Psoas muscle (tissue), 7 donors: ENCODE measurements at regions not wholly inside any gene's neighbourhood (a gene's known extent, or its start where the extent isn't known, plus 50 kb on each side); places are given as distances from the start of the nearest gene placed in this dataset.
"Not testable (repeated sequence)": the region's sequence is repeated elsewhere in the genome, so short reads cannot be mapped to it uniquely, and the experiment has no call there.

ENCODE experiments used
- ATAC-seq, 4 donors: fragments of 200-7000 bp; cut with Tn5 transposase; one replicate each; pipeline ENCODE4 v1.9.1; 2020; ENCODE audit warnings: moderate library complexity in 3 of 4, mild to moderate bottlenecking in 2 of 4
- DNase-seq, 2 donors: peaks; one replicate each; pipeline ENCODE4 v3.0.0-alpha.2; 2020
- H3K27ac ChIP-seq: fragments of 200-600 bp; one replicate; pipeline ENCODE4 v1.8.0; 2022
- H3K27me3 ChIP-seq, 3 donors: fragments of 200-600 bp in 1 of 3; one replicate each; pipeline versions ENCODE4 v1.6.1 to v1.8.0; 2013 to 2022; ENCODE audit warnings: low read length in 2 of 3, mild to moderate bottlenecking in 2 of 3, moderate library complexity in 1 of 3; ENCODE audit not compliant: insufficient read depth in 3 of 3
- H3K36me3 ChIP-seq, 2 donors: fragments of 200-600 bp in 1 of 2; one replicate each; pipeline versions ENCODE4 v1.6.1 to v1.8.0; 2013 to 2022; ENCODE audit warnings: low read depth in 1 of 2, mild to moderate bottlenecking in 1 of 2, moderate library complexity in 1 of 2; ENCODE audit not compliant: insufficient read depth in 1 of 2
- H3K4me1 ChIP-seq: fragments of 200-600 bp; one replicate; pipeline ENCODE4 v1.8.0; 2022
- H3K4me3 ChIP-seq: fragments of 200-600 bp; one replicate; pipeline ENCODE4 v1.8.0; 2022; ENCODE audit warnings: mild to moderate bottlenecking
- H3K9me3 ChIP-seq: fragments of 200-600 bp; one replicate; pipeline ENCODE4 v1.8.0; 2022
- WGBS, 3 donors: extraction: QIAGEN DNeasy Blood & Tissue Kit; methylation state at CpG; one replicate each; pipeline versions ENCODE4 v1.1.6 to v1.1.7; 2013; 5-methylcytosine and 5-hydroxymethylcytosine counted together
- intact Hi-C, 2 donors: fragments of 100-400 bp; cut with DNase I; formaldehyde crosslinking; loops; one replicate each; pipeline versions ENCODE4 v1.11.0 to v1.14.2; 2022
- TF ChIP-seq, protein P1 (sequence below): fragments of 200-600 bp; IDR thresholded peaks from one replicate; pipeline ENCODE4 v1.8.0; 2022; ENCODE audit warnings: antibody characterized with exemption
- donor health status: healthy with polysubstance abuse.
- donor health status: DM: no; HTN: no; CAD: no; lungs with moderate emphysema.
- donor health status: Bipolar disorder and iron deficiency.
- donor health status: healthy.
- donor health status: DM: yes; HTN: yes; CAD: no.
- donor health status: DM: no; HTN: no; CAD: no.
- donor health status: DM: yes; HTN: yes; CAD: no.

DNA sequence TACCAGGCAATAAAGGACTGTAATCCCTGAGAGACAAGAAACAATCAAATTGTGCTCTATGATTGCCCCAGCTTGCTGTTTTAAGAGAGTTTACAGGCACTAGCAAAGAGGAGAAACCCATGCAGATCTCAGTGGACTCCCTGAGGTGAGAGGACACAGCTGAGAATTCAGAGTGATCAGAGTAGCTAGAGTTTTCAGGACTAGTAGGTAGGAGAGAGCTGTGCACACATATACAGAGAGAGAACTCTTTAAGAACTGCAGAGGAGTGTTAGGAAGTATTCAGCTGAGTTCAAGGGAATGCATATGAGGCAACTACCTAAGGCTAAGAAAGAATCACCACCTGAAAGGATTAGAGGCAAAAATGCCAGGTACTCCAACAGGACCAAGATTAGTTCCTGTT is 904.8 kb downstream of the CDH8 start:
- Histone ChIP-seq H3K36me3 (no peaks in the 10 kb centered on the region), H3K4me1 (no peaks in the 10 kb centered on the region), H3K4me3 (no peak overlapping the region), H3K27me3 (no peaks in the 10 kb centered on the region), H3K27ac (no peak overlapping the region), H3K9me3 (no peaks in the 10 kb centered on the region)
- TF ChIP-seq, protein P1, sequence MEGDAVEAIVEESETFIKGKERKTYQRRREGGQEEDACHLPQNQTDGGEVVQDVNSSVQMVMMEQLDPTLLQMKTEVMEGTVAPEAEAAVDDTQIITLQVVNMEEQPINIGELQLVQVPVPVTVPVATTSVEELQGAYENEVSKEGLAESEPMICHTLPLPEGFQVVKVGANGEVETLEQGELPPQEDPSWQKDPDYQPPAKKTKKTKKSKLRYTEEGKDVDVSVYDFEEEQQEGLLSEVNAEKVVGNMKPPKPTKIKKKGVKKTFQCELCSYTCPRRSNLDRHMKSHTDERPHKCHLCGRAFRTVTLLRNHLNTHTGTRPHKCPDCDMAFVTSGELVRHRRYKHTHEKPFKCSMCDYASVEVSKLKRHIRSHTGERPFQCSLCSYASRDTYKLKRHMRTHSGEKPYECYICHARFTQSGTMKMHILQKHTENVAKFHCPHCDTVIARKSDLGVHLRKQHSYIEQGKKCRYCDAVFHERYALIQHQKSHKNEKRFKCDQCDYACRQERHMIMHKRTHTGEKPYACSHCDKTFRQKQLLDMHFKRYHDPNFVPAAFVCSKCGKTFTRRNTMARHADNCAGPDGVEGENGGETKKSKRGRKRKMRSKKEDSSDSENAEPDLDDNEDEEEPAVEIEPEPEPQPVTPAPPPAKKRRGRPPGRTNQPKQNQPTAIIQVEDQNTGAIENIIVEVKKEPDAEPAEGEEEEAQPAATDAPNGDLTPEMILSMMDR = no peak
- DNase-seq = no peak
- intact Hi-C loops = no loop called here
- no peak for ATAC-seq

DNA sequence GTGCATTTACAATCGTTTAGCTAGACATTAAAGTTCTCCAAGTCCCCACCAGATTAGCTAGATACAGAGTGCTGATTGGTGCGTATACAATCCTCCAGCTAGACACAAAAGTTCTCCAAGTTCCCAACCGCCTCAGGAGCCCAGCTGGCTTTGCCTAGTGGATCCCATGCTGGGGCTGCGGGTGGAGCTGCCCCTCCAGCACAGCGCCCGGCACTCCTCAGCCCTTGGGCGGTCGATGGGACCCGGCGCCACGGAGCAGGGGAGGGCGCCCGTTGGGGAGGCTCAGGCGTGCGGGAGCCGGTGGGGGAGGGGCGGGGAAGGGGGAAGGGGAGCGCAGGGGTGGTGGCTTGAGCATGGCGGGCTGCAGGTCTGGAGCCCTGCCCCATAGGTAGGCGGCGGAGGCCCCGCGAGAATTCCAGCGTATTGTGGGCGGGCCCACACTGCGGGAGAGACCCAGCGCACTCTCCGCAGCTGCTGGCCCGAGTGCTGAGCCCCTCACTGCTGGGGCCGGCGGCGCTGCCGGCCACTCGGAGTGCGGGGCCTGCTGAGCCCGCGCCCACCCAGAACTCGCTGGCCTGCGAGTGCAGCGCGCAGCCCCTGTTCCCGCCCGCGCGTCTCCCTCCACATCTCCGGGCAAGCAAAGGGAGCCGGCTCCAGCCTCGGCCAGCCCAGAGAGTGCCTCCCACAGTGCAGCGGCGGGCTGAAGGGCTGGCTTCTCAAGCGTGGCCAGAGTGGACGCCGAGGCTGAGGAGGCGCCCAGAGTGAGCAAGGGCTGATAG is 907.5 kb downstream of the CDH8 start:
- WGBS, 3 donors = 94 to 97% (median 95%) methylated on average over 49 to 54 of the region's 54 CpGs
- no peaks in the 10 kb centered on the region for H3K27me3 ChIP-seq
- no peaks in the 10 kb centered on the region for H3K4me1 ChIP-seq
- H3K27ac ChIP-seq = no peak overlapping the region
- H3K36me3 ChIP-seq = no peaks in the 10 kb centered on the region
- H3K4me3 ChIP-seq = no peak overlapping the region
- intact Hi-C loops = no loop called here
- TF ChIP-seq, protein P1 = no peak
- no peaks in the 10 kb centered on the region for H3K9me3 ChIP-seq
- no peak for DNase-seq
- ATAC-seq = no peak

GRCh38 chr16:61105544-61105943 is 930.7 kb downstream of the CDH8 start:
- TF ChIP-seq, protein P1 = no peak
- no peak for ATAC-seq
- Histone ChIP-seq H3K36me3 (no peaks in the 10 kb centered on the region), H3K4me1 (no peaks in the 10 kb centered on the region), H3K4me3 (no peak overlapping the region), H3K27me3 (no peaks in the 10 kb centered on the region), H3K27ac (no peak overlapping the region), H3K9me3 (no peaks in the 10 kb centered on the region)
- intact Hi-C loops = no loop called here
- DNase-seq = no peak
- WGBS, 3 donors = 52 to 61% (median 56%) methylated on average over 3 of the region's 3 CpGs

DNA sequence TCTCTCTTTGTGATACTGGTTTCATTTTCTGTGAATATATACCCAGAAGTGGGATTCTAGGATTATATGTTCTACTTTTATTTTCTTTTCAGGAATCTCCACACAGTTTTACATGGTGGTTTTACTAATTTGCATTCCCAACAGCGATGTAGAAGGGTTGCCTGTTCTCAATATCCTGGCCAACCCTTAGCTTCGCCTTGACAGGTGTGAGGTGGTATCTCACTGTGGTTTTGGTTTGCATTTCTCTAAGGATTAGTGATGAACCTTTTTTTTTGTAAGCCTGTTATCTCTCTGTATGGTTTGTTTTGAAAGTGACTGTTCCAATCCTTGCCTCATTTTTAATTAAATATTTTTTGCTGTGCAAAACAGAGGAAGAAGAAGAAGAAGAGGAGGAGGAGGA is 937.7 kb downstream of the CDH8 start:
- ATAC-seq (no peak), DNase-seq (no peak)
- H3K27ac ChIP-seq = no peak overlapping the region
- H3K27me3 ChIP-seq = no peaks in the 10 kb centered on the region
- no peak overlapping the region for H3K4me3 ChIP-seq
- no peaks in the 10 kb centered on the region for H3K9me3 ChIP-seq
- no peaks in the 10 kb centered on the region for H3K4me1 ChIP-seq
- 73 to 81% (median 78%) methylated on average over 2 of the region's 2 CpGs for WGBS, 3 donors
- intact Hi-C loops = no loop called here
- no peaks in the 10 kb centered on the region for H3K36me3 ChIP-seq
- TF ChIP-seq, protein P1 = no peak

- H3K4me1 ChIP-seq, DNase-seq, H3K27me3 ChIP-seq, H3K36me3 ChIP-seq, H3K27ac ChIP-seq, ATAC-seq, H3K4me3 ChIP-seq, H3K9me3 ChIP-seq, intact Hi-C loops: not testable (repeated sequence)
- WGBS, 3 donors = 88 to 93% (median 90%) methylated on average over 7 of the region's 7 CpGs
Measured at GRCh38 chr16:61091300-61091699, 944.9 kb downstream of the CDH8 start.
